ENCODE measurements at regions not wholly inside any gene's neighbourhood (a gene's known extent, or its start where the extent isn't known, plus 50 kb on each side); places are given as distances from the start of the nearest gene placed in this dataset.

DNA sequence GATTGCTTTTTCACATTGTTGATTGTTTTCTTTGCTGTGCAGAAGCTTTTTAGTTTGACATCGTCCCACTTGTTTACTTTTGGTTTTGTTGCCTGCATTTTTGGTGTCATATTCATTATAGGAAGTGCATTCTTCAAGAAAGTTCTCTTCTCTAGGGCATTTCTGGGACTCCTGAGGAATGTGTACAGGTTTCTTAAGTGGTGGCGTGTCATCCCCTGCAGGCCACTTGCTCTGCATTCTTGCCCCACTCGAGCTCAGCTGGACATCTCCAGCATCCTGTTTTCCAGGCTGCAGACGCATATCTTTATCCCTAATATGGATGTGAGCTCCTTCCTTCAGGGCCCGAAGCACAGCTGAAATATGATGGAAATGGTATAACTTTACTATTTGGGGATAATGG lies 255.6 kb upstream of the HABP2 start:
- TF ChIP-seq, protein P1, sequence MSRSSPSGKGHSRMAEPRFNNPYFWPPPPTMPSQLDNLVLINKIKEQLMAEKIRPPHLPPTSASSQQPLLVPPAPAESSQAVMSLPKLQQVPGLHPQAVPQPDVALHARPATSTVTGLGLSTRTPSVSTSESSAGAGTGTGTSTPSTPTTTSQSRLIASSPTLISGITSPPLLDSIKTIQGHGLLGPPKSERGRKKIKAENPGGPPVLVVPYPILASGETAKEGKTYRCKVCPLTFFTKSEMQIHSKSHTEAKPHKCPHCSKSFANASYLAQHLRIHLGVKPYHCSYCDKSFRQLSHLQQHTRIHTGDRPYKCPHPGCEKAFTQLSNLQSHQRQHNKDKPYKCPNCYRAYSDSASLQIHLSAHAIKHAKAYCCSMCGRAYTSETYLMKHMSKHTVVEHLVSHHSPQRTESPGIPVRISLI (tag by site-specific recombination; IDR thresholded peaks at IDR 0.05) = no peak
- TF ChIP-seq, protein P2, sequence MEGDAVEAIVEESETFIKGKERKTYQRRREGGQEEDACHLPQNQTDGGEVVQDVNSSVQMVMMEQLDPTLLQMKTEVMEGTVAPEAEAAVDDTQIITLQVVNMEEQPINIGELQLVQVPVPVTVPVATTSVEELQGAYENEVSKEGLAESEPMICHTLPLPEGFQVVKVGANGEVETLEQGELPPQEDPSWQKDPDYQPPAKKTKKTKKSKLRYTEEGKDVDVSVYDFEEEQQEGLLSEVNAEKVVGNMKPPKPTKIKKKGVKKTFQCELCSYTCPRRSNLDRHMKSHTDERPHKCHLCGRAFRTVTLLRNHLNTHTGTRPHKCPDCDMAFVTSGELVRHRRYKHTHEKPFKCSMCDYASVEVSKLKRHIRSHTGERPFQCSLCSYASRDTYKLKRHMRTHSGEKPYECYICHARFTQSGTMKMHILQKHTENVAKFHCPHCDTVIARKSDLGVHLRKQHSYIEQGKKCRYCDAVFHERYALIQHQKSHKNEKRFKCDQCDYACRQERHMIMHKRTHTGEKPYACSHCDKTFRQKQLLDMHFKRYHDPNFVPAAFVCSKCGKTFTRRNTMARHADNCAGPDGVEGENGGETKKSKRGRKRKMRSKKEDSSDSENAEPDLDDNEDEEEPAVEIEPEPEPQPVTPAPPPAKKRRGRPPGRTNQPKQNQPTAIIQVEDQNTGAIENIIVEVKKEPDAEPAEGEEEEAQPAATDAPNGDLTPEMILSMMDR (tag by site-specific recombination; IDR thresholded peaks at IDR 0.05) = no peak
- TF ChIP-seq, protein P3, sequence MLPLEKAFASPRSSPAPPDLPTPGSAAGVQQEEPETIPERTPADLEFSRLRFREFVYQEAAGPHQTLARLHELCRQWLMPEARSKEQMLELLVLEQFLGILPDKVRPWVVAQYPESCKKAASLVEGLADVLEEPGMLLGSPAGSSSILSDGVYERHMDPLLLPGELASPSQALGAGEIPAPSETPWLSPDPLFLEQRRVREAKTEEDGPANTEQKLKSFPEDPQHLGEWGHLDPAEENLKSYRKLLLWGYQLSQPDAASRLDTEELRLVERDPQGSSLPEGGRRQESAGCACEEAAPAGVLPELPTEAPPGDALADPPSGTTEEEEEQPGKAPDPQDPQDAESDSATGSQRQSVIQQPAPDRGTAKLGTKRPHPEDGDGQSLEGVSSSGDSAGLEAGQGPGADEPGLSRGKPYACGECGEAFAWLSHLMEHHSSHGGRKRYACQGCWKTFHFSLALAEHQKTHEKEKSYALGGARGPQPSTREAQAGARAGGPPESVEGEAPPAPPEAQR (tag by site-specific recombination; IDR thresholded peaks at IDR 0.05) = no peak
- TF ChIP-seq SP2 (tag by site-specific recombination; IDR thresholded peaks at IDR 0.05) (no peak), ZNF248 (tag by site-specific recombination; IDR thresholded peaks at IDR 0.05) (no peak), KLF16 (tag by site-specific recombination; IDR thresholded peaks at IDR 0.05) (no peak), TRIM28 (IDR thresholded peaks at IDR 0.05; ENCODE audit: borderline replicate concordance, low read length) (no peak)

Measured in HEK293 (cell line).